Liver (tissue), 8 donors: ENCODE measurements at regions not wholly inside any gene's neighbourhood (a gene's known extent, or its start where the extent isn't known, plus 50 kb on each side); places are given as distances from the start of the nearest gene placed in this dataset.

Experiments used
- DNase-seq: peaks from one replicate; pipeline ENCODE4 v3.0.0-alpha.2; 2017; ENCODE audit warnings: low spot score
- H3K27ac ChIP-seq, 2 donors: one replicate each; pipeline ENCODE4 v1.7.0; 2013; ENCODE audit warnings: inconsistent platforms in 2 of 2, low read length in 2 of 2, control low read depth in 1 of 2, low read depth in 1 of 2, mild to moderate bottlenecking in 1 of 2
- H3K27me3 ChIP-seq, 4 donors: one replicate each; pipeline versions ENCODE4 v1.6.1 to v1.7.0; 2013; ENCODE audit warnings: low read length in 3 of 4, inconsistent platforms in 1 of 4, mild to moderate bottlenecking in 1 of 4, moderate library complexity in 1 of 4; ENCODE audit not compliant: control insufficient read depth in 4 of 4, insufficient read depth in 4 of 4
- H3K36me3 ChIP-seq, 4 donors: one replicate each; pipeline versions ENCODE4 v1.6.1 to v1.7.0; 2013; ENCODE audit warnings: low read length in 3 of 4, mild to moderate bottlenecking in 3 of 4, low read depth in 1 of 4, moderate library complexity in 1 of 4; ENCODE audit not compliant: control insufficient read depth in 4 of 4, insufficient read depth in 3 of 4
- H3K4me1 ChIP-seq, 4 donors: one replicate each; pipeline versions ENCODE4 v1.6.1 to v1.7.0; 2013; ENCODE audit warnings: low read length in 3 of 4, mild to moderate bottlenecking in 3 of 4, moderate library complexity in 1 of 4; ENCODE audit not compliant: control insufficient read depth in 4 of 4, insufficient read depth in 4 of 4
- H3K4me3 ChIP-seq, 3 donors: one replicate each; pipeline versions ENCODE4 v1.6.1 to v1.7.0; 2013; ENCODE audit warnings: low read length in 3 of 3, control low read depth in 1 of 3, low read depth in 1 of 3, mild to moderate bottlenecking in 1 of 3
- H3K9ac ChIP-seq, 2 donors: one replicate each; pipeline ENCODE4 v1.7.0; 2013; ENCODE audit warnings: low read length in 2 of 2, mild to moderate bottlenecking in 2 of 2, moderate library complexity in 2 of 2, control low read depth in 1 of 2, low read depth in 1 of 2
- H3K9me3 ChIP-seq, 4 donors: one replicate each; pipeline versions ENCODE4 v1.6.1 to v1.7.0; 2013; ENCODE audit warnings: low read length in 3 of 4; ENCODE audit not compliant: control insufficient read depth in 4 of 4
- ATF3 ChIP-seq: IDR thresholded peaks from 2 replicates; pipeline ENCODE4 v1.6.1; 2016; ENCODE audit warnings: antibody characterized with exemption
- EGR1 ChIP-seq, 2 donors: IDR thresholded peaks; 2 replicates each; pipeline ENCODE4 v1.6.1; 2016 to 2018; ENCODE audit warnings: antibody characterized with exemption in 2 of 2, low read depth in 2 of 2
- FOXA1 ChIP-seq: IDR thresholded peaks from 2 replicates; pipeline ENCODE4 v1.6.1; 2016; ENCODE audit warnings: antibody characterized with exemption
- FOXA2 ChIP-seq: IDR thresholded peaks from 2 replicates; pipeline ENCODE4 v1.6.1; 2016; ENCODE audit warnings: antibody characterized with exemption
- GABPA ChIP-seq, 2 donors: IDR thresholded peaks in 1 of 2; conservative IDR thresholded peaks in 1 of 2; 2 replicates each; pipeline ENCODE4 v1.6.1; 2016; ENCODE audit warnings: antibody characterized with exemption in 2 of 2, mild to moderate bottlenecking in 1 of 2, moderate library complexity in 1 of 2
- HNF4A ChIP-seq, 2 donors: conservative IDR thresholded peaks; 2 replicates each; pipeline ENCODE4 v1.6.1; 2016; ENCODE audit warnings: antibody characterized with exemption in 2 of 2, mild to moderate bottlenecking in 2 of 2
- HNF4G ChIP-seq: IDR thresholded peaks from 2 replicates; pipeline ENCODE4 v1.6.1; 2016; ENCODE audit warnings: antibody characterized with exemption
- JUND ChIP-seq, 2 donors: IDR thresholded peaks; 2 replicates each; pipeline ENCODE4 v1.6.1; 2016; ENCODE audit warnings: antibody characterized with exemption in 2 of 2
- NR2F2 ChIP-seq: IDR thresholded peaks from 2 replicates; pipeline ENCODE4 v1.6.1; 2016; ENCODE audit warnings: antibody characterized with exemption
- RAD21 ChIP-seq, 2 donors: IDR thresholded peaks; 2 replicates each; pipeline ENCODE4 v1.6.1; 2016; ENCODE audit warnings: antibody characterized with exemption in 2 of 2, mild to moderate bottlenecking in 2 of 2
- REST ChIP-seq: IDR thresholded peaks from 2 replicates; pipeline ENCODE4 v1.6.1; 2016; ENCODE audit warnings: antibody characterized with exemption, mild to moderate bottlenecking
- SP1 ChIP-seq: IDR thresholded peaks from 2 replicates; pipeline ENCODE4 v1.6.1; 2018; ENCODE audit warnings: antibody characterized with exemption, mild to moderate bottlenecking
- YY1 ChIP-seq: IDR thresholded peaks from 2 replicates; pipeline ENCODE4 v1.6.1; 2016; ENCODE audit warnings: antibody characterized with exemption, mild to moderate bottlenecking
- WGBS: extraction: QIAGEN DNeasy Blood & Tissue Kit; methylation state at CpG from one replicate; pipeline ENCODE4 v1.1.7; 2013; 5-methylcytosine and 5-hydroxymethylcytosine counted together
- TF ChIP-seq, protein P1 (sequence below): IDR thresholded peaks from 2 replicates; pipeline ENCODE4 v1.6.1; 2016; ENCODE audit warnings: antibody characterized with exemption
- TF ChIP-seq, protein P2 (sequence below): IDR thresholded peaks from 2 replicates; pipeline ENCODE4 v1.6.1; 2016; ENCODE audit warnings: antibody characterized with exemption
- TF ChIP-seq, protein P3 (sequence below): fragments of 150-350 bp; IDR thresholded peaks from 2 replicates; pipeline ENCODE4 v1.5.1; 2017; ENCODE audit warnings: improper control_type of control experiment, low read depth, low read length; ENCODE audit not compliant: missing input control
- donor health status: healthy.
- donor health status: healthy.
- donor health status: healthy.
- donor health status: healthy.
- donor health status: healthy.

DNA sequence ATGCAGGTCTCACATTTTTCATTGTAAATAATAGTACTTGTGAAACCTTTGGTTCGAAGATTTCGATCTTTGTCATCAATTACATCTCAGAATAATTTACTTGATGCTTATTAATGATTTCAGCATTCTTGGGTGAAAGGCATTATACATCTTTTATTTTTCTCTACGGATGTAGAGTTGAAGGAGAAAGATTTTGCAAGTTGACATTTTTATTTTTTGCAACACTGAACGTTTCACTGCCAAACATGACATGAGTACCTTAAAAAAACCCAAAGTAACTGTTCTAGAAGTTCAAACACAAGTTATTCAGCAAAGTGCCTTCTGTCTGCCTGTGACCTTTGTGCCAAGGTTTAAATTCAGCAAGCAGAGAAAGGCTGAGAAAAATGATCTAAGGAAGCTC, 97.3 kb upstream of the SGK1 start:
- H3K27me3 ChIP-seq, result no peaks in the 10 kb centered on the region
- no peaks in the 10 kb centered on the region for H3K36me3 ChIP-seq
- DNase-seq, result no peak
- no peak overlapping the region for H3K9ac ChIP-seq
- H3K4me3 ChIP-seq, result no peak overlapping the region
- H3K27ac ChIP-seq, result no peak overlapping the region
- TF ChIP-seq HNF4G, result no peak
- TF ChIP-seq REST, result no peak
- no peak for TF ChIP-seq ATF3
- TF ChIP-seq EGR1 (IDR thresholded peaks at IDR 0.05; ENCODE audit: low read depth in 2 of 2), result no peak
- no peak for TF ChIP-seq RAD21 (IDR thresholded peaks at IDR 0.05)
- no peak for TF ChIP-seq HNF4A (conservative IDR thresholded peaks at IDR 0.05)
- no peak for TF ChIP-seq YY1
- no peak for TF ChIP-seq FOXA2
- no peak for TF ChIP-seq SP1
- TF ChIP-seq JUND (IDR thresholded peaks at IDR 0.05), result no peak
- TF ChIP-seq FOXA1, result no peak
- no peak for TF ChIP-seq GABPA (IDR thresholded peaks at IDR 0.05 in 1 of 2, conservative IDR thresholded peaks at IDR 0.05 in 1 of 2)
- TF ChIP-seq, protein P1, sequence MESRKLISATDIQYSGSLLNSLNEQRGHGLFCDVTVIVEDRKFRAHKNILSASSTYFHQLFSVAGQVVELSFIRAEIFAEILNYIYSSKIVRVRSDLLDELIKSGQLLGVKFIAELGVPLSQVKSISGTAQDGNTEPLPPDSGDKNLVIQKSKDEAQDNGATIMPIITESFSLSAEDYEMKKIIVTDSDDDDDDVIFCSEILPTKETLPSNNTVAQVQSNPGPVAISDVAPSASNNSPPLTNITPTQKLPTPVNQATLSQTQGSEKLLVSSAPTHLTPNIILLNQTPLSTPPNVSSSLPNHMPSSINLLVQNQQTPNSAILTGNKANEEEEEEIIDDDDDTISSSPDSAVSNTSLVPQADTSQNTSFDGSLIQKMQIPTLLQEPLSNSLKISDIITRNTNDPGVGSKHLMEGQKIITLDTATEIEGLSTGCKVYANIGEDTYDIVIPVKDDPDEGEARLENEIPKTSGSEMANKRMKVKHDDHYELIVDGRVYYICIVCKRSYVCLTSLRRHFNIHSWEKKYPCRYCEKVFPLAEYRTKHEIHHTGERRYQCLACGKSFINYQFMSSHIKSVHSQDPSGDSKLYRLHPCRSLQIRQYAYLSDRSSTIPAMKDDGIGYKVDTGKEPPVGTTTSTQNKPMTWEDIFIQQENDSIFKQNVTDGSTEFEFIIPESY, result no peak
- TF ChIP-seq, protein P2, sequence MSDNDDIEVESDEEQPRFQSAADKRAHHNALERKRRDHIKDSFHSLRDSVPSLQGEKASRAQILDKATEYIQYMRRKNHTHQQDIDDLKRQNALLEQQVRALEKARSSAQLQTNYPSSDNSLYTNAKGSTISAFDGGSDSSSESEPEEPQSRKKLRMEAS, result no peak
- TF ChIP-seq, protein P3, sequence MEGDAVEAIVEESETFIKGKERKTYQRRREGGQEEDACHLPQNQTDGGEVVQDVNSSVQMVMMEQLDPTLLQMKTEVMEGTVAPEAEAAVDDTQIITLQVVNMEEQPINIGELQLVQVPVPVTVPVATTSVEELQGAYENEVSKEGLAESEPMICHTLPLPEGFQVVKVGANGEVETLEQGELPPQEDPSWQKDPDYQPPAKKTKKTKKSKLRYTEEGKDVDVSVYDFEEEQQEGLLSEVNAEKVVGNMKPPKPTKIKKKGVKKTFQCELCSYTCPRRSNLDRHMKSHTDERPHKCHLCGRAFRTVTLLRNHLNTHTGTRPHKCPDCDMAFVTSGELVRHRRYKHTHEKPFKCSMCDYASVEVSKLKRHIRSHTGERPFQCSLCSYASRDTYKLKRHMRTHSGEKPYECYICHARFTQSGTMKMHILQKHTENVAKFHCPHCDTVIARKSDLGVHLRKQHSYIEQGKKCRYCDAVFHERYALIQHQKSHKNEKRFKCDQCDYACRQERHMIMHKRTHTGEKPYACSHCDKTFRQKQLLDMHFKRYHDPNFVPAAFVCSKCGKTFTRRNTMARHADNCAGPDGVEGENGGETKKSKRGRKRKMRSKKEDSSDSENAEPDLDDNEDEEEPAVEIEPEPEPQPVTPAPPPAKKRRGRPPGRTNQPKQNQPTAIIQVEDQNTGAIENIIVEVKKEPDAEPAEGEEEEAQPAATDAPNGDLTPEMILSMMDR, result no peak
- TF ChIP-seq NR2F2, result no peak
- WGBS, result 71% methylated on average over 4 of the region's 4 CpGs
- peaks cover 0 to 1% (median 0%) of the 10 kb centered on the region in 4 donors for H3K9me3 ChIP-seq
- H3K4me1 ChIP-seq, result no peaks in the 10 kb centered on the region

DNA sequence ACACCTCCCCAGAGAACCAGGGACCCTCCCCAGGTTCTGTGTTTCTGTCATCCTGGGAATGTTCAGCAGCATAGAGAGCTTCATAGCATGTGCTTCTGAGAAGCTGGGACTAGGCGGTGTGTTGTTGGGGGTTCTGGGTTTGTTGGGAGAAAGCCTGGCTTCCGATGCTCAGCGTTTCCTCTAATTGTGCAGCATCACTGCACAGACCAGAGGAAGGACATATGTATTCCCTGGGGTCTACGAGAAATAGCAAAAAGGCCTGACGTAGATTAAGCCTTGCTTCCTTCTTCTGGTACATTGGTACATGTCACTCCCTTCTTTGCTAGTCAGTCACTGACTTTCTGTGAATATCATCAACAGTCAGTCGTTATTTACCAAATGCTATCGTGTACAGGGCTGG, 96.9 kb upstream of the SGK1 start:
- Histone ChIP-seq H3K4me1 (no peaks in the 10 kb centered on the region), H3K4me3 (no peak overlapping the region), H3K27ac (no peak overlapping the region), H3K9me3 (peaks cover 0 to 1% (median 0%) of the 10 kb centered on the region in 4 donors), H3K9ac (no peak overlapping the region), H3K27me3 (no peaks in the 10 kb centered on the region), H3K36me3 (no peaks in the 10 kb centered on the region)
- TF ChIP-seq GABPA (IDR thresholded peaks at IDR 0.05 in 1 of 2, conservative IDR thresholded peaks at IDR 0.05 in 1 of 2) (no peak), FOXA1 (no peak)
- WGBS, result 80% methylated on average over 7 of the region's 7 CpGs
- DNase-seq, result no peak
